SK-N-SH (cell line): ENCODE measurements at regions not wholly inside any gene's neighbourhood (a gene's known extent, or its start where the extent isn't known, plus 50 kb on each side); places are given as distances from the start of the nearest gene placed in this dataset.

Experiments used
- JUND ChIP-seq: IDR thresholded peaks from 2 replicates; pipeline ENCODE4 v1.4.0; 2012
- POLR2AphosphoS5 ChIP-seq: IDR thresholded peaks from 2 replicates; pipeline ENCODE4 v1.6.1; 2012; ENCODE audit warnings: low read depth, low read length
- TAF1 ChIP-seq: IDR thresholded peaks from 2 replicates; pipeline ENCODE4 v1.6.1; 2012; ENCODE audit warnings: low read depth, mild to moderate bottlenecking, low read length, moderate library complexity, borderline replicate concordance
- TF ChIP-seq, protein P1 (sequence below): fragments of 200-600 bp; sonication (generic); IDR thresholded peaks from 2 replicates; pipeline ENCODE4 v1.6.1; 2017; ENCODE audit warnings: antibody characterized with exemption, mild to moderate bottlenecking, moderate library complexity

DNA sequence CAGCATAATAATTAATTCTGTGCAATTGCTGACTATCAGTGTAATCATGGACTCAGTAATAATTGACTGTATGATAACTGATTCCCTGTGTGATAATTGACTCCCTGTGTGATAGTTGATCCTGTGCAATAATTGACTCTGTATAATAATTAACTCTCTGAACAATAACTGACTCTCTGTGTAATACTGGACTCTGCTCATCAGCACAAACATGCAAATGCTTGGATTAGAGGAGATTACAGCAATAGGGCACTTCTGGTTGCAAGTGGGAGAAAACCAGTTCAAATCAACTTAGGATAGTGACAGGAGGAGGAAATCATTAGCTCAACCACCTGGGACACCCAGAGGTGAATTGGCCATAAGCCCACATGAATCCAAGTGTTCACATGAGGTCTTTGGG, 582.1 kb downstream of the RBFOX1 start:
- TF ChIP-seq, protein P1, sequence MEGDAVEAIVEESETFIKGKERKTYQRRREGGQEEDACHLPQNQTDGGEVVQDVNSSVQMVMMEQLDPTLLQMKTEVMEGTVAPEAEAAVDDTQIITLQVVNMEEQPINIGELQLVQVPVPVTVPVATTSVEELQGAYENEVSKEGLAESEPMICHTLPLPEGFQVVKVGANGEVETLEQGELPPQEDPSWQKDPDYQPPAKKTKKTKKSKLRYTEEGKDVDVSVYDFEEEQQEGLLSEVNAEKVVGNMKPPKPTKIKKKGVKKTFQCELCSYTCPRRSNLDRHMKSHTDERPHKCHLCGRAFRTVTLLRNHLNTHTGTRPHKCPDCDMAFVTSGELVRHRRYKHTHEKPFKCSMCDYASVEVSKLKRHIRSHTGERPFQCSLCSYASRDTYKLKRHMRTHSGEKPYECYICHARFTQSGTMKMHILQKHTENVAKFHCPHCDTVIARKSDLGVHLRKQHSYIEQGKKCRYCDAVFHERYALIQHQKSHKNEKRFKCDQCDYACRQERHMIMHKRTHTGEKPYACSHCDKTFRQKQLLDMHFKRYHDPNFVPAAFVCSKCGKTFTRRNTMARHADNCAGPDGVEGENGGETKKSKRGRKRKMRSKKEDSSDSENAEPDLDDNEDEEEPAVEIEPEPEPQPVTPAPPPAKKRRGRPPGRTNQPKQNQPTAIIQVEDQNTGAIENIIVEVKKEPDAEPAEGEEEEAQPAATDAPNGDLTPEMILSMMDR = no peak
- no peak for TF ChIP-seq POLR2AphosphoS5
- TF ChIP-seq JUND = no peak
- no peak for TF ChIP-seq TAF1
